PC-3 (cell line): ENCODE measurements at regions not wholly inside any gene's neighbourhood (a gene's known extent, or its start where the extent isn't known, plus 50 kb on each side); places are given as distances from the start of the nearest gene placed in this dataset.

Experiments used
- EZH2 ChIP-seq: fragments of 300-600 bp; sonication (generic); IDR thresholded peaks from one replicate; pipeline ENCODE4 v1.6.1; 2017; ENCODE audit warnings: antibody characterized with exemption, mild to moderate bottlenecking, low read length; ENCODE audit not compliant: unreplicated experiment
- TF ChIP-seq, protein P1 (sequence below): fragments of 300-600 bp; sonication (generic); conservative IDR thresholded peaks from 2 replicates; pipeline ENCODE4 v1.5.1; 2017; ENCODE audit warnings: antibody characterized with exemption, low read depth, mild to moderate bottlenecking, low read length

DNA sequence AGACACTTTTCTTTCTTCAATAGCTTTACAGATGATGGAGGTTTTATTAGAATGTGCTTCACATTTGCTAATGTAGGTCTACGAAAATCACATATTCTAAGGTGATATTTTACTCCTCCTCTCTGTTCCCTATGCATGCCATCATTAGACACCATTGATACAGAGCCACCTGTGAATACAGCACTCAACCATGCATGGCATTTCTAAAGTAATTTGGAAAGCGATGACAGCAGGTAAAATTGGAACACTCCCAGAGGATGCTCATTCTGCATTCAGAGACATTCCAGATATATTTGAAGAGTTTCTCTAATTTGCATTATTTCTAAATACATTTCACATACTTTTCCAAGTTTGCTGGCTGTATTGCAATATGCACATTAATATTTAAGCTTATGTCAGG is 65.3 kb upstream of the RIT2 start:
- TF ChIP-seq, protein P1, sequence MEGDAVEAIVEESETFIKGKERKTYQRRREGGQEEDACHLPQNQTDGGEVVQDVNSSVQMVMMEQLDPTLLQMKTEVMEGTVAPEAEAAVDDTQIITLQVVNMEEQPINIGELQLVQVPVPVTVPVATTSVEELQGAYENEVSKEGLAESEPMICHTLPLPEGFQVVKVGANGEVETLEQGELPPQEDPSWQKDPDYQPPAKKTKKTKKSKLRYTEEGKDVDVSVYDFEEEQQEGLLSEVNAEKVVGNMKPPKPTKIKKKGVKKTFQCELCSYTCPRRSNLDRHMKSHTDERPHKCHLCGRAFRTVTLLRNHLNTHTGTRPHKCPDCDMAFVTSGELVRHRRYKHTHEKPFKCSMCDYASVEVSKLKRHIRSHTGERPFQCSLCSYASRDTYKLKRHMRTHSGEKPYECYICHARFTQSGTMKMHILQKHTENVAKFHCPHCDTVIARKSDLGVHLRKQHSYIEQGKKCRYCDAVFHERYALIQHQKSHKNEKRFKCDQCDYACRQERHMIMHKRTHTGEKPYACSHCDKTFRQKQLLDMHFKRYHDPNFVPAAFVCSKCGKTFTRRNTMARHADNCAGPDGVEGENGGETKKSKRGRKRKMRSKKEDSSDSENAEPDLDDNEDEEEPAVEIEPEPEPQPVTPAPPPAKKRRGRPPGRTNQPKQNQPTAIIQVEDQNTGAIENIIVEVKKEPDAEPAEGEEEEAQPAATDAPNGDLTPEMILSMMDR: no peak
- no peak for TF ChIP-seq EZH2
